Ishikawa (cell line): ENCODE measurements at regions not wholly inside any gene's neighbourhood (a gene's known extent, or its start where the extent isn't known, plus 50 kb on each side); places are given as distances from the start of the nearest gene placed in this dataset.

Experiments used
- CEBPB ChIP-seq: IDR thresholded peaks from 2 replicates; pipeline ENCODE4 v1.6.1; 2012
- CREB1 ChIP-seq: IDR thresholded peaks from 2 replicates; pipeline ENCODE4 v1.6.1; 2012; ENCODE audit warnings: low read depth
- EGR1 ChIP-seq: IDR thresholded peaks from 2 replicates; pipeline ENCODE4 v1.6.1; 2012
- EP300 ChIP-seq: IDR thresholded peaks from 2 replicates; pipeline ENCODE4 v1.6.1; 2012; ENCODE audit warnings: borderline replicate concordance
- FOXM1 ChIP-seq: IDR thresholded peaks from 2 replicates; pipeline ENCODE4 v1.6.1; 2012; ENCODE audit warnings: low read depth, borderline replicate concordance
- NFIC ChIP-seq: IDR thresholded peaks from 2 replicates; pipeline ENCODE4 v1.6.1; 2012
- RAD21 ChIP-seq: IDR thresholded peaks from 2 replicates; pipeline ENCODE4 v1.6.1; 2012; ENCODE audit warnings: low read depth
- TAF1 ChIP-seq: IDR thresholded peaks from 2 replicates; pipeline ENCODE4 v1.6.1; 2012; ENCODE audit warnings: low read depth, mild to moderate bottlenecking
- TCF12 ChIP-seq: IDR thresholded peaks from 2 replicates; pipeline ENCODE4 v1.6.1; 2012; ENCODE audit warnings: low read depth
- TEAD4 ChIP-seq: IDR thresholded peaks from 2 replicates; pipeline ENCODE4 v1.6.1; 2012
- USF1 ChIP-seq: IDR thresholded peaks from 2 replicates; pipeline ENCODE4 v1.6.1; 2012
- YY1 ChIP-seq: IDR thresholded peaks from 2 replicates; pipeline ENCODE4 v1.6.1; 2012; ENCODE audit warnings: low read depth
- ZBTB7A ChIP-seq: IDR thresholded peaks from 2 replicates; pipeline ENCODE4 v1.6.1; 2012; ENCODE audit warnings: low read depth
- TF ChIP-seq, protein P1 (sequence below): IDR thresholded peaks from 2 replicates; pipeline ENCODE4 v1.6.1; 2012
- TF ChIP-seq, protein P2 (sequence below): IDR thresholded peaks from 2 replicates; pipeline ENCODE4 v1.6.1; 2012; ENCODE audit warnings: low read depth, mild to moderate bottlenecking

DNA sequence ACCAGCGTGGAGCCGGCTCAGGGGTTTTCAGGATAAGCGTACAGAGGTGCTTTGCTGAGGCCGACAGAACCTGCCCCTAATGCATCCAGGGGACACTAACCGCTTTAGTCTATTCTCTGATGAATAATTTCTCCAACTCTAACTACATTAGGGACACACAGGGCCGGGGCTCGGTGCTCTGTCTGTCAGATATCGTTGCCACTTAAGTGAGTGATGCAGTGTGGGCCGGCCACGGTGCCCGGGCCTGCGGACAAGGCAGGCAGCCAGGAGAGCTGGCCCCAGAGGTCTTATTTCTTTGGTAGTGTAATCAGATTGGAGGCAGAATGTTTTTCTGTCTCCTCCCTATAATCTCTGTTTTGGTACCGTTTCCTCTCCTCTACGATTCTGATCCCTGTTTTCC is 62.7 kb downstream of the ADRA2A start:
- no peak for TF ChIP-seq USF1
- no peak for TF ChIP-seq TAF1
- TF ChIP-seq, protein P1, sequence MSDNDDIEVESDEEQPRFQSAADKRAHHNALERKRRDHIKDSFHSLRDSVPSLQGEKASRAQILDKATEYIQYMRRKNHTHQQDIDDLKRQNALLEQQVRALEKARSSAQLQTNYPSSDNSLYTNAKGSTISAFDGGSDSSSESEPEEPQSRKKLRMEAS = no peak
- TF ChIP-seq EP300 = no peak

DNA sequence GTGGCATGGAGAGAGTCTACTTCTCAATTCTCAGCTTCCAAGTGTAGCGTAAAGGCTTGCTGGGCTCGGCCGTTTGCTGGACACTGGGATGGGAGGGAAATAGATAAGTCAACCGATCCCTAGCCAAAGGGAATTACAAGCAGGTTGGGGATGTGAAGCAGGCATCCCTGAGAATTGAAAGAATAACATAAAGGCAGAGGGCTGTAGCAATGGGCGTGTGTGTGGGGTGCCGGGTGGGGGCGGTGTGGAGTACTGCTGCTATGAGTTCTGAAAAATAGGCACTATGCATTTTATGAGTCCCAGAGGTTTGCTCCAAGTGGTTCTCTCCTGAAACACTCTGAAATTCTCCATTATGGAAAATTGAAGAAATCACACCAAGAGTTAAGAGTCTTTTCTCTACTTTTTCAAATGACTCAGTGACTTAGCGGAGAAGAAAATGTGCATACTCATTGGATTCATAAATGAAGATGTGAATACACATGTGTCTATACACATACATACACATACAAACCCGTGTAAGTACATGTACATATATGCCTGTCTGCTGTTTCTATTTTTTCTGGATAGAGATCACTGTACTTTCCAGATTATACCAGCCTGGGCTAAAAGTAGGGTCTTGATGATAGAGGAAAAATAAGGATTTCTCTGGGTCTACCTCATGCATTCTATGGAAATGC is 65.4 kb downstream of the ADRA2A start:
- TF ChIP-seq EGR1 (no peak), RAD21 (peak; percentile 25; the same call in 1 of the 2 replicates)

DNA sequence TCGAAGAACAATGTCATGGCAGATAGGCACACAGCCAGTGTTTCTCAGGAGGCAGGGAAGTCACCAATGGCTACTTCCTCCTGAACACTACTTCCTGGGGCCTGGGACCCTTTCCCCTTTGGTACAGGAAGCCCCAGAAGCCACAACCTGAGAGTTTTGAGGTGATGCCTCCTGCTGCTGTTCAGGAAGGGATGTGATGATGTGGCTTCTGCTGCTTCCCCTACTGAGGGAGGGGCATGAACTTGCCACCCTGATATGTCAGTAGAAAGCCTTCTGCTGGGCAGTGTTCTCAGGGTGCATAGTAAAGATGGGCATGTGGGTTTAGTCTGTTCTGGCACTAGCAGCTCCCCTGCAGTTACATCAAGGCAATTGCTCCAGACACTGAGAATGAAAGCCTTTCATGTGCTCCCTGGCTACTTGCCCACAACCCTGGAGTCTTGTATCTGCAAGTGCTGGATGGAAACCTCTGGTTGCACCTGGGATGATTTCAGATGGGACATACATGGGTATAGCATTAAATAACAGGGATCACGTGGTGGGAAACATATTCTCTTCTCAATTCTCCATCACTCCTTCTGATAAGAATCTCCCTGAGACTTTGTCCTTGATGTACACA is 69.3 kb downstream of the ADRA2A start:
- TF ChIP-seq TEAD4 (no peak), FOXM1 (no peak), CREB1 (no peak), RAD21 (no peak), CEBPB (no peak), NFIC (no peak), YY1 (no peak), ZBTB7A (no peak), TCF12 (no peak), EGR1 (no peak), TAF1 (no peak), EP300 (no peak), USF1 (no peak)
- TF ChIP-seq, protein P2, sequence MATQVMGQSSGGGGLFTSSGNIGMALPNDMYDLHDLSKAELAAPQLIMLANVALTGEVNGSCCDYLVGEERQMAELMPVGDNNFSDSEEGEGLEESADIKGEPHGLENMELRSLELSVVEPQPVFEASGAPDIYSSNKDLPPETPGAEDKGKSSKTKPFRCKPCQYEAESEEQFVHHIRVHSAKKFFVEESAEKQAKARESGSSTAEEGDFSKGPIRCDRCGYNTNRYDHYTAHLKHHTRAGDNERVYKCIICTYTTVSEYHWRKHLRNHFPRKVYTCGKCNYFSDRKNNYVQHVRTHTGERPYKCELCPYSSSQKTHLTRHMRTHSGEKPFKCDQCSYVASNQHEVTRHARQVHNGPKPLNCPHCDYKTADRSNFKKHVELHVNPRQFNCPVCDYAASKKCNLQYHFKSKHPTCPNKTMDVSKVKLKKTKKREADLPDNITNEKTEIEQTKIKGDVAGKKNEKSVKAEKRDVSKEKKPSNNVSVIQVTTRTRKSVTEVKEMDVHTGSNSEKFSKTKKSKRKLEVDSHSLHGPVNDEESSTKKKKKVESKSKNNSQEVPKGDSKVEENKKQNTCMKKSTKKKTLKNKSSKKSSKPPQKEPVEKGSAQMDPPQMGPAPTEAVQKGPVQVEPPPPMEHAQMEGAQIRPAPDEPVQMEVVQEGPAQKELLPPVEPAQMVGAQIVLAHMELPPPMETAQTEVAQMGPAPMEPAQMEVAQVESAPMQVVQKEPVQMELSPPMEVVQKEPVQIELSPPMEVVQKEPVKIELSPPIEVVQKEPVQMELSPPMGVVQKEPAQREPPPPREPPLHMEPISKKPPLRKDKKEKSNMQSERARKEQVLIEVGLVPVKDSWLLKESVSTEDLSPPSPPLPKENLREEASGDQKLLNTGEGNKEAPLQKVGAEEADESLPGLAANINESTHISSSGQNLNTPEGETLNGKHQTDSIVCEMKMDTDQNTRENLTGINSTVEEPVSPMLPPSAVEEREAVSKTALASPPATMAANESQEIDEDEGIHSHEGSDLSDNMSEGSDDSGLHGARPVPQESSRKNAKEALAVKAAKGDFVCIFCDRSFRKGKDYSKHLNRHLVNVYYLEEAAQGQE = no peak
- TF ChIP-seq, protein P1 = no peak

DNA sequence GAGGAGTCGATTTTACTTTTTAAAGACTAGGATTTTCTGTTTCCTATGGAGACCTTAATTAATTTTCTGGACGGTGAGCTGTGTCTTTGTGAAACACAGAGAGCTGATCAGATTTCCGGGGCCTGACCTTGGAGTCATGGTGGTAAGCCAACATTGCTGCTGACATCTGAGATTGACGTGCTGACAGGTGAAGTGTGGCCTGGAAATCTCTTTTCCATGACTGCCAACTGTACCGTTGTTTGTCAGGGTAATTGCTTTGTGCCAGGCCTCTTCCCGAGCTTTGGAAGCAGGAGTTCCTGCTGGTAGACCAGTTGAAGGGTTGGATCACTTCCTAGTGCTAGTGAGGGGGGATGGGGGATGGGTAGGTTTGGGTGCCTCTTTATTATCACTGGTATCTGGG is 71.2 kb downstream of the ADRA2A start:
- TF ChIP-seq ZBTB7A (no peak), NFIC (no peak), TEAD4 (no peak), RAD21 (no peak)

GRCh38 chr10:111148440-111148839 is 71.6 kb downstream of the ADRA2A start:
- no peak for TF ChIP-seq EGR1
- no peak for TF ChIP-seq FOXM1
- TF ChIP-seq RAD21 = no peak
- TF ChIP-seq, protein P2 = no peak
- no peak for TF ChIP-seq CEBPB
- no peak for TF ChIP-seq YY1
- TF ChIP-seq USF1 = no peak
- TF ChIP-seq TCF12 = no peak
- TF ChIP-seq NFIC = no peak
- no peak for TF ChIP-seq TEAD4
- TF ChIP-seq, protein P1 = no peak
- TF ChIP-seq TAF1 = no peak
- TF ChIP-seq EP300 = no peak
- TF ChIP-seq CREB1 = no peak
- TF ChIP-seq ZBTB7A = no peak

DNA sequence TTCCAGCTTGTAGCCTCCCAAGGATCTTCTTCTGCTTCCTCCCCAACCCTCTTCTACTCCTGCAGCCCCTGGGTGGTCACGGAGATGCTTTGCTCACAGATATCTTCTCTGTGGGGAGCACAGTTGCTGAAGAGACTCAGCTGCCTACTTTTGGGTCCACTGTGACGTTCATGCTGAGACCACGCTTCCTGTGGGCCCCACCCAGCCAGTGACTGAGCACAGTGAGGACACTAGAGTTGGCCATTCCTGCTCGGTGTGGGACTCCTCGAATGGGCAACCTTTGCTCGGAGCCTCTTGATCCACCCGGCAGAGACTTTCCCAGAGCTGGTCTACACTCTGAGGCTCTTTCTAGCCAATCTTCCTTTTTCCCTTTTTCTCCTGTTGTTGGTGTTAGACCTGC is 73.9 kb downstream of the ADRA2A start:
- TF ChIP-seq CREB1 (no peak), TEAD4 (no peak), CEBPB (no peak), NFIC (no peak), TAF1 (no peak), TCF12 (no peak), EGR1 (no peak), FOXM1 (no peak), USF1 (no peak), RAD21 (no peak), ZBTB7A (no peak), YY1 (no peak), EP300 (no peak)
- TF ChIP-seq, protein P2 = no peak
- TF ChIP-seq, protein P1 = no peak
